ENCODE measurements at regions not wholly inside any gene's neighbourhood (a gene's known extent, or its start where the extent isn't known, plus 50 kb on each side); places are given as distances from the start of the nearest gene placed in this dataset.

DNA sequence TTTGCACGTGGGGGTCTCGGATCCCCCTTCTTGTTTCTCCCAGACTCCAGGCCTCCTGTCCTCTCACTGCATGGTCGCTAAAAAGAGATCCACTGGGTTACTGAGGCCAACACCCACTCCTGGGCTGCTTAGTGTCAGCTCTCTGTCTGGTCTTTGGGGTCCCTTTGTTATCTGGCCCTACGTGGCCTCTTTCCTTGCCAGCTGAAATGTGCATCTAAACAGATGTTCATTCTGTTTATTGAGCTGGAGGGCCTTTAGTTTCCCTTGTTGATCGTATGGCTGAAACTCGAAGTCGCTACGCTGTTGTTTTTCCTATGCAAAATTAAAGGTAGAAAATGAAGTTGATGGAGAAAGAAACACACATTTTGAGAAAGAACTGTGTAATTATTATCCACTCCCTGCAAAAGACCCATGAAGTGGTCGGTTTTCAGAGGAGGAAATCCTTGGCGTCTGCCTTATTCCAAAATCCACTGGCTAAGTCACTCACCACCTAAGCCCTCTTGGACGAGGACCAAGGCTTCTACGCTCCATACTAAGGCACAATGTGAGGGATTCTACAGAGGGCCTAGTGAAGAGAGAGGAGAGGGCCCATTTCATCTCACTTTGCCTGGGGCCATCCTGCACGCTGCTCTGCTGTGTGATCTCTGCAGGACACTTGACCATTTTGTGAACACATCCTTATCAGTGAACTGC is 105.3 kb downstream of the GLI2 start:
- TF ChIP-seq, protein P1, sequence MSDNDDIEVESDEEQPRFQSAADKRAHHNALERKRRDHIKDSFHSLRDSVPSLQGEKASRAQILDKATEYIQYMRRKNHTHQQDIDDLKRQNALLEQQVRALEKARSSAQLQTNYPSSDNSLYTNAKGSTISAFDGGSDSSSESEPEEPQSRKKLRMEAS (IDR thresholded peaks at IDR 0.05) = no peak
- TF ChIP-seq, protein P2, sequence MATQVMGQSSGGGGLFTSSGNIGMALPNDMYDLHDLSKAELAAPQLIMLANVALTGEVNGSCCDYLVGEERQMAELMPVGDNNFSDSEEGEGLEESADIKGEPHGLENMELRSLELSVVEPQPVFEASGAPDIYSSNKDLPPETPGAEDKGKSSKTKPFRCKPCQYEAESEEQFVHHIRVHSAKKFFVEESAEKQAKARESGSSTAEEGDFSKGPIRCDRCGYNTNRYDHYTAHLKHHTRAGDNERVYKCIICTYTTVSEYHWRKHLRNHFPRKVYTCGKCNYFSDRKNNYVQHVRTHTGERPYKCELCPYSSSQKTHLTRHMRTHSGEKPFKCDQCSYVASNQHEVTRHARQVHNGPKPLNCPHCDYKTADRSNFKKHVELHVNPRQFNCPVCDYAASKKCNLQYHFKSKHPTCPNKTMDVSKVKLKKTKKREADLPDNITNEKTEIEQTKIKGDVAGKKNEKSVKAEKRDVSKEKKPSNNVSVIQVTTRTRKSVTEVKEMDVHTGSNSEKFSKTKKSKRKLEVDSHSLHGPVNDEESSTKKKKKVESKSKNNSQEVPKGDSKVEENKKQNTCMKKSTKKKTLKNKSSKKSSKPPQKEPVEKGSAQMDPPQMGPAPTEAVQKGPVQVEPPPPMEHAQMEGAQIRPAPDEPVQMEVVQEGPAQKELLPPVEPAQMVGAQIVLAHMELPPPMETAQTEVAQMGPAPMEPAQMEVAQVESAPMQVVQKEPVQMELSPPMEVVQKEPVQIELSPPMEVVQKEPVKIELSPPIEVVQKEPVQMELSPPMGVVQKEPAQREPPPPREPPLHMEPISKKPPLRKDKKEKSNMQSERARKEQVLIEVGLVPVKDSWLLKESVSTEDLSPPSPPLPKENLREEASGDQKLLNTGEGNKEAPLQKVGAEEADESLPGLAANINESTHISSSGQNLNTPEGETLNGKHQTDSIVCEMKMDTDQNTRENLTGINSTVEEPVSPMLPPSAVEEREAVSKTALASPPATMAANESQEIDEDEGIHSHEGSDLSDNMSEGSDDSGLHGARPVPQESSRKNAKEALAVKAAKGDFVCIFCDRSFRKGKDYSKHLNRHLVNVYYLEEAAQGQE (IDR thresholded peaks at IDR 0.05; ENCODE audit: low read depth) = no peak
- no peak for TF ChIP-seq CEBPB (IDR thresholded peaks at IDR 0.05)
- TF ChIP-seq YY1 (IDR thresholded peaks at IDR 0.05; ENCODE audit: low read depth) = no peak
- no peak for TF ChIP-seq CREB1 (IDR thresholded peaks at IDR 0.05; ENCODE audit: low read depth)
- TF ChIP-seq RAD21 (IDR thresholded peaks at IDR 0.05; ENCODE audit: low read depth) = no peak
- TF ChIP-seq EP300 (IDR thresholded peaks at IDR 0.05; ENCODE audit: borderline replicate concordance) = no peak
- no peak for TF ChIP-seq FOXM1 (IDR thresholded peaks at IDR 0.05; ENCODE audit: borderline replicate concordance, low read depth)
- no peak for TF ChIP-seq TEAD4 (IDR thresholded peaks at IDR 0.05)
- TF ChIP-seq ZBTB7A (IDR thresholded peaks at IDR 0.05; ENCODE audit: low read depth) = no peak
- no peak for TF ChIP-seq EGR1 (IDR thresholded peaks at IDR 0.05)
- no peak for TF ChIP-seq TAF1 (IDR thresholded peaks at IDR 0.05; ENCODE audit: low read depth)
- no peak for TF ChIP-seq TCF12 (IDR thresholded peaks at IDR 0.05; ENCODE audit: low read depth)
